Fibroblast of skin of scalp (primary cell): ENCODE measurements at regions not wholly inside any gene's neighbourhood (a gene's known extent, or its start where the extent isn't known, plus 50 kb on each side); places are given as distances from the start of the nearest gene placed in this dataset.
A peak's percentile ranks its signal among the peaks of the same experiment; 100 is the strongest.
"Not testable (repeated sequence)": the region's sequence is repeated elsewhere in the genome, so short reads cannot be mapped to it uniquely, and the experiment has no call there.

Experiments used
- DNase-seq: peaks from one replicate; pipeline ENCODE4 v3.0.0-alpha.2; 2013

GRCh38 chr9:86648828-86649170 lies 294.6 kb upstream of the TUT7 start:
- DNase-seq: no peak

- no peak for DNase-seq
These were observed 294.1 kb upstream of the TUT7 start for GRCh38 chr9:86648156-86648827.

- no peak for DNase-seq
These were observed 291.1 kb upstream of the TUT7 start for GRCh38 chr9:86645303-86645702.

- no peak for DNase-seq
These were observed 290.4 kb upstream of the TUT7 start for GRCh38 chr9:86644675-86645034.

DNA sequence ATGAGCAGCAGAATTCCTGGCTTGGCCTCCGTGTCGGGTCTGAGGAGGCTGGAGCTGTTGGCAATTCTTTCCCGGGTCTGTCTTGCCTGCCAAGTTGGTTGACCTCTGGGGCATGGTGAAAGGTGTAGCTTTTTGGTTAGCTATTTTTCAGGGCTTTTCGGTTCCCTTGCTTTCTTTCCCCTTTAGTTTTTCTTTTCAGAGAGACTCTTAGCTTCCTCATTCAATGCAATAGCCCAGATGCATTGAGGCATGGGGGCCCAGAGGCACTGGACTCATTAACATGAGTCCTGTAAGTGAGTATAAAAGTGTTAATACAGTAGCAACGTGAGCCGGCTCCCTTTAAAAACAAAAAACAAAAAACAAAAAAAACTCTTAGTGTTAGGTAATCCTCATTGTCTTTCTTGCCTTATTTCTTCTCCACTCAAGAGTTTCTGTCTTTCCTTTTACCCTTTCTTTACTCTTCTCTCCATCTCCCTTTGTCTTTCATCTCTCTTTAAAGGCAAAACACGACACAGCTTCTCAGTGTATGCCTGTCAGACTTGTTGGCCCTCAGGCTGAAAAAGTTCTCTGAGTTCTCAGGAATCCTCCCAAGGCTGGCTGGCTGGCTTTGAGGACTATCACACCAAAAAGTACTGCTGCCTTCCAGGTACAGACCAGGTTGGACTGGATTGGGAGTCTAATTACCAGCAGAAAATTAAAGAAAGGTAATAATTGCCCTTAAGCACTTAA lies 289.9 kb upstream of the TUT7 start:
- DNase-seq: no peak

DNA sequence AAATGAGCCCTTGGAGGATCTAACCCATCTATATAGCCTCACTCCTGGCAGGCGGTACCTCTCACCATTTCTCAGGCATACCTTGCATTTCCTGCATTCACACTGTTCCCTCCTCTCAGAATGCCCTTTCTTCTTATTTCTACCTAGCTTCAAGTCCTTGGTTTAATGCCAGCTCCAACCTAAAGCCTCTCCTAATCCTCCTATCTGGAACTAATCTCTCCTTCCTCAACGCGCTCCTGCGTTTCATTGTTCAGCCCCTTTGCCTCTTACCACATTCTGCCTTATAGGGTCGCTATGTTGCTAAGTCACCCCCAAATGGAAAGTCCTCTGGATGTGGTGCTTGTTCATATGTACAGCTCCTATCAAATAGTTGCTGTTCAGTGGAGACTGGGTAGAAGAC lies 288.5 kb upstream of the TUT7 start:
- no peak for DNase-seq

- DNase-seq: no peak
These were observed 287.8 kb upstream of the TUT7 start for GRCh38 chr9:86641970-86642369.

- no peak for DNase-seq
These were observed 285.7 kb upstream of the TUT7 start for GRCh38 chr9:86639899-86640379.

DNA sequence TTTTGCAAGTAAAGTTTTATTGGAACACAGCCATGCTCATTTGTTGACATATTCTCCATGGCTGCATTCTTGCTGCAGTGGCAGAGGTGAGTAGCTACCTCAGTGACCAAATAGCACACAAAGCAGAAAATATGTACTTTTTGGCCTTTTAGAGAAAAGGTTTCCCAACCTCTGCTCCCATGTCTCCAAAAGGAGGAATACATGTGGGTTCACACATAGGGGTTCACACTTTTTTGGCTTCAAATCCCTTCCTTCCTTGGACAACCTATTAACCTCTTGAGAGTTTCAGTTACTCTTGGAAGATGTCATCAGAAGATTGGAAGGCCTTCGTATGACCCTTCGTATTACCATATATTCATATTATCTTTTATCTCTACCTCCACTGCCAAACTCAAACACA lies 285.1 kb upstream of the TUT7 start:
- no peak for DNase-seq

- DNase-seq: no peak
These were observed 283.9 kb upstream of the TUT7 start for GRCh38 chr9:86638109-86638508.

DNA sequence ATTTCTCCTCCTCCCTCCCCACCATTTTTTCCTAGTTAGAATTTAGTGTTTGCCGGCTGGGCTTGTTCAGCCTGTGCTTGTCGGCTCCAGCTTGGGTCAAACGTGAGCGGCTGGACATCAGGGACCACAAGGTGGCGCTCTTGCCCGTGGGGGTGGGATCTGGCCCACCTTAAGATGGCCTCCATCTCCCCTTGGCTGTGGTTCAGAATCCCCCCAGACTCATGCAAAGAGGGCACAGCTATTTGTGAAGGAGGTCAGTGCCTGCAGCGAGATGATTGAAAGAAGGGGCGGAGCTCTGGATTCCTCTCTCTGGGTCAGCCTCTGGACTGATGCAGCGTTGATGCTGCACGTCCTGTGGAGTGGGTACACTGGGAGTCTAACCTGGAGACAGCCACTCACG lies 283.3 kb upstream of the TUT7 start:
- peak; percentile 65 for DNase-seq

- no peak for DNase-seq
These were observed 282.3 kb upstream of the TUT7 start for GRCh38 chr9:86636519-86636918.

GRCh38 chr9:86636038-86636437 lies 281.8 kb upstream of the TUT7 start:
- DNase-seq: no peak

DNA sequence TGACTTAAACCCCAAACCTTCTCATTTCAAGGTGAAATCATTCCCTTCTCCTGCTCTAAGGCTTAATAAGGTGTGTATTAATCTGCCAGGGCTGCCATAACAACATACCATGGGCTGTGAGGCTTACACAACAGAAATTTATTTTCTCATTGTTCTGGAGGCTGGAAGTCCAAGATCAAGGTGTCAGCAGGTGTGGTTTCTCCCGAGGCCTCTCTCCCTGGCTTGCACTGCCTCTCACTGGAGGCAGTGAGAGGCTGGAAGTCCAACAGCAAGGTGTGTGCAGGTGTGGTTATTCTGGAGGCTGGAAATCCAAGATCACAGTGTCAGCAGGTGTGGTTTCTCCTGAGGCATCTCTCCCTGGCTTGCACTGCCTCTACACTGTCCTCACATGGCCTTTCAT lies 280.3 kb upstream of the TUT7 start:
- no peak for DNase-seq

- no peak for DNase-seq
These were observed 279.7 kb upstream of the TUT7 start for GRCh38 chr9:86633945-86634344.

DNA sequence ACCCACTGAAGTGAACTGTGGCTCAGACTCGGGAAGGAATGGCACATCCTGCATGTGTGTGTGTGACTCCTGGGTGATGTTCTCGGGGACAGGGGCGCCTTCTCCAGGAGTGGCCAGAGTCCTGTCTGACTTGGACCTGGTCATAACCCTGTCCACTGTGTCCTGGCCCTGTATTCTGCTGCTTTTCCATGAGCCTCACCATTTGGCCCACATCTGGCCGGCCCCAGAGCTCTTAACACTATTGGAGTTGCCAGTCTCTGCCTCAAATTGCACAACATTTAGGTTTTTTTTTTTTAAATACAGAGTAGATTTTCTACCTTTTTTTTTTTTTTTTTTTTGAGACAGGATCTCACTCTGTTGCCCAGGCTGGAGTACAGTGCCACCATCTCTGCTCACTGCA lies 278.3 kb upstream of the TUT7 start:
- DNase-seq: no peak

GRCh38 chr9:86629530-86629929 lies 275.3 kb upstream of the TUT7 start:
- no peak for DNase-seq

- no peak for DNase-seq
These were observed 272.6 kb upstream of the TUT7 start for GRCh38 chr9:86626802-86627201.

- DNase-seq: no peak
These were observed 270.4 kb upstream of the TUT7 start for GRCh38 chr9:86624630-86625029.

GRCh38 chr9:86614871-86615849 lies 260.9 kb upstream of the TUT7 start:
- DNase-seq: peak; percentile 90

GRCh38 chr9:86613943-86614342 lies 259.7 kb upstream of the TUT7 start:
- DNase-seq: no peak

- not testable (repeated sequence) for DNase-seq
These were observed 257.3 kb upstream of the TUT7 start for GRCh38 chr9:86611534-86611933.

DNA sequence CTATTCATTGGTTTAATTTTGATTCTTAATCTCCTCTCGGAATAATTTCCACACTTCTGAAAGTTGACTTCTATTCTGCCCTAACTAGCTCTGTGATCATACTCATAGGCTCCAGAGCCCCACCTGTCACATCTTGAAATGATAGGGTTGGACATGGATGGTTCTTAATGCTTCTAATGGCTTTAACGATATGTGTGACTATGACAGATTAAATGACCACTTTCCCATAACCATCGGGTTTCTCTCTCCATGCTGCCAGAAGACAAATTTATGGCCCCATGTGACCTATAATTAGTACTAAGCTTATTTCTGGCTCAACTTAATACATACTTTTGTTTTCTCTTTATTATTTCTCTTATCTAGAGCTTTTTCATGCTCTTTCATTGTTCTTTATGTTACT lies 251.1 kb upstream of the TUT7 start:
- no peak for DNase-seq
